ENCODE measurements at regions not wholly inside any gene's neighbourhood (a gene's known extent, or its start where the extent isn't known, plus 50 kb on each side); places are given as distances from the start of the nearest gene placed in this dataset.

DNA sequence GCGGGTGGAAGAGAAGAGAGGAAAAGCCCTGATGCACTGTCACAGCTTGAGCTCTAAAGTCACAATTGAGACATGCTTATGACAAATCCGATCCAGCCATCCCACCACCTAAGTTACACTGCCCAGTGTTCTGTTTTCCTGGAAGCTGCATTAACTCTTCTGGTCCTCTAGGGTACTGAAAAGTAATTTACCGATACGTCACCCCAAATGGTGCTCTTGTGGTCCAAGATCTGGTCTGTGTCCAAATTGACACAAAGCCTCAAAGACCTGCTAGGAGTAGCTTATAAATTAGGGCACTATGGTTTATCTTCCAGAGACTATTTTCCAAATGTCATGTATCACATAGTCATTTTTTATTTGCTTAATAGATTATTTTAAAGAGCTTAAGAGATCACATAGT is 186.7 kb upstream of the ETAA1 start:
- no peaks in the 10 kb centered on the region for H4K20me1 ChIP-seq (ENCODE audit: control insufficient read depth, insufficient read depth, low read depth, low read length)
- TF ChIP-seq, protein P1, sequence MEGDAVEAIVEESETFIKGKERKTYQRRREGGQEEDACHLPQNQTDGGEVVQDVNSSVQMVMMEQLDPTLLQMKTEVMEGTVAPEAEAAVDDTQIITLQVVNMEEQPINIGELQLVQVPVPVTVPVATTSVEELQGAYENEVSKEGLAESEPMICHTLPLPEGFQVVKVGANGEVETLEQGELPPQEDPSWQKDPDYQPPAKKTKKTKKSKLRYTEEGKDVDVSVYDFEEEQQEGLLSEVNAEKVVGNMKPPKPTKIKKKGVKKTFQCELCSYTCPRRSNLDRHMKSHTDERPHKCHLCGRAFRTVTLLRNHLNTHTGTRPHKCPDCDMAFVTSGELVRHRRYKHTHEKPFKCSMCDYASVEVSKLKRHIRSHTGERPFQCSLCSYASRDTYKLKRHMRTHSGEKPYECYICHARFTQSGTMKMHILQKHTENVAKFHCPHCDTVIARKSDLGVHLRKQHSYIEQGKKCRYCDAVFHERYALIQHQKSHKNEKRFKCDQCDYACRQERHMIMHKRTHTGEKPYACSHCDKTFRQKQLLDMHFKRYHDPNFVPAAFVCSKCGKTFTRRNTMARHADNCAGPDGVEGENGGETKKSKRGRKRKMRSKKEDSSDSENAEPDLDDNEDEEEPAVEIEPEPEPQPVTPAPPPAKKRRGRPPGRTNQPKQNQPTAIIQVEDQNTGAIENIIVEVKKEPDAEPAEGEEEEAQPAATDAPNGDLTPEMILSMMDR (IDR thresholded peaks at IDR 0.05; ENCODE audit: low read depth, low read length, poor library complexity, severe bottlenecking): no peak
- no peak for TF ChIP-seq EZH2phosphoT487 (IDR thresholded peaks at IDR 0.05; ENCODE audit: borderline replicate concordance, low read length)
- no peaks in the 10 kb centered on the region for H3K9me2 ChIP-seq (replicated peaks; ENCODE audit: control insufficient read depth, low read length)
- no peaks in the 10 kb centered on the region; the same call in 1 of the 2 replicates for H3K27me3 ChIP-seq (ENCODE audit: control insufficient read depth, low read length)
- no peaks in the 10 kb centered on the region for H3K36me3 ChIP-seq (ENCODE audit: control insufficient read depth, low read length)
- H3K9me3 ChIP-seq (ENCODE audit: control insufficient read depth, insufficient read depth, low read length): no peaks in the 10 kb centered on the region
- H3F3A ChIP-seq (ENCODE audit: control insufficient read depth, insufficient read depth): no peaks in the 10 kb centered on the region
- H3K4me3 ChIP-seq (ENCODE audit: low read length): no peak overlapping the region
- no peaks in the 10 kb centered on the region for H3K79me2 ChIP-seq (ENCODE audit: control insufficient read depth, low read length)
- H3K4me1 ChIP-seq (ENCODE audit: control insufficient read depth, low read length): no peaks in the 10 kb centered on the region
- H3K4me2 ChIP-seq (ENCODE audit: low read length): no peak overlapping the region
- no peak overlapping the region for H3K27ac ChIP-seq (ENCODE audit: low read depth, low read length)

DNA sequence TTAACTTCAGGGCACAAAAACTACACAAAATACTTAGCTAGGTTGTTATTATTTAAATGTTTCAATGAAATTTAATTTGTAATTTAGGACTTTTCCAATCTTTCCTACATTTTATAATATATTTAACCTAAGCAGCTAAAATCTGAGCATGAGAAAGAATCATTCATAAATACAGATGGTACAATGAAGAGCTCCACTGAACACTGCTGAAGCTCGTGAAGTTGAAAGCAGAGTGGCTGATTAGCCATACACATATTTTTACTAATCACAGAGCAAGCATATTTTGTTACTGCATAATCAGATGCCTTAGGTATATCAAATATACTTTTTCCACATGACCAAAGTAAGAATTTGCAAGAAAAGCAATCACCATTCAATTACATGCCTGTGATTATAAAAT is 184.9 kb upstream of the ETAA1 start:
- H3K27me3 ChIP-seq (ENCODE audit: control insufficient read depth, low read length): no peaks in the 10 kb centered on the region; the same call in 1 of the 2 replicates
- H3K9me2 ChIP-seq (replicated peaks; ENCODE audit: control insufficient read depth, low read length): no peaks in the 10 kb centered on the region
- H3K79me2 ChIP-seq (ENCODE audit: control insufficient read depth, low read length): no peaks in the 10 kb centered on the region
- H4K20me1 ChIP-seq (ENCODE audit: control insufficient read depth, insufficient read depth, low read depth, low read length): no peaks in the 10 kb centered on the region
- no peak overlapping the region for H3K27ac ChIP-seq (ENCODE audit: low read depth, low read length)
- TF ChIP-seq EZH2phosphoT487 (IDR thresholded peaks at IDR 0.05; ENCODE audit: borderline replicate concordance, low read length): no peak
- TF ChIP-seq, protein P1 (IDR thresholded peaks at IDR 0.05; ENCODE audit: low read depth, low read length, poor library complexity, severe bottlenecking): no peak
- no peaks in the 10 kb centered on the region for H3K36me3 ChIP-seq (ENCODE audit: control insufficient read depth, low read length)
- H3K9me3 ChIP-seq (ENCODE audit: control insufficient read depth, insufficient read depth, low read length): no peaks in the 10 kb centered on the region
- no peak overlapping the region for H3K4me3 ChIP-seq (ENCODE audit: low read length)
- no peak overlapping the region for H3K4me2 ChIP-seq (ENCODE audit: low read length)
- no peaks in the 10 kb centered on the region for H3K4me1 ChIP-seq (ENCODE audit: control insufficient read depth, low read length)
- no peaks in the 10 kb centered on the region for H3F3A ChIP-seq (ENCODE audit: control insufficient read depth, insufficient read depth)

DNA sequence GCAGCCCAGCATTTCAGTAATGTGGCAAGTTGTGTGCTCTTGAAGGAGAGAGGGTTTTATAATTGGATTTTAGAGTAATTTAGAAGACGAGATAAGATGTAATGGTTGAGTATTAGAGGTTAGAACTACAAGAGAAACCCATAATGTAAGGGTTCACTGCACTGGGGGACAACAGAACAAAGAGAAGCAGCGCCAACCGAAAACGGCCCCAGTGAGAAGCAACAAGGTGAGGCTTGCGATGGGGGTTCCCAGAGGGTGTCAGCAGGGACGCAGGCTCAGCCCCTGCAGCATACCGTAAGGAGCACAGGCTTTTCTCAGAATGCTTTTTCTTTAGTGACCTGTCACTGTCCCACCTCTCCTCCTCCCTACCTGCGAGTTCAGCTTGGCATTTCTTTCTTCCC is 183.9 kb upstream of the ETAA1 start:
- H3K4me3 ChIP-seq (ENCODE audit: low read length): no peak overlapping the region
- no peaks in the 10 kb centered on the region; the same call in 1 of the 2 replicates for H3K27me3 ChIP-seq (ENCODE audit: control insufficient read depth, low read length)
- no peak overlapping the region for H3K27ac ChIP-seq (ENCODE audit: low read depth, low read length)
- no peaks in the 10 kb centered on the region for H3K4me1 ChIP-seq (ENCODE audit: control insufficient read depth, low read length)
- TF ChIP-seq, protein P1 (IDR thresholded peaks at IDR 0.05; ENCODE audit: low read depth, low read length, poor library complexity, severe bottlenecking): no peak
- TF ChIP-seq EZH2phosphoT487 (IDR thresholded peaks at IDR 0.05; ENCODE audit: borderline replicate concordance, low read length): no peak
- H3F3A ChIP-seq (ENCODE audit: control insufficient read depth, insufficient read depth): no peaks in the 10 kb centered on the region
- no peak overlapping the region for H3K4me2 ChIP-seq (ENCODE audit: low read length)
- H3K9me3 ChIP-seq (ENCODE audit: control insufficient read depth, insufficient read depth, low read length): no peaks in the 10 kb centered on the region
- no peaks in the 10 kb centered on the region for H3K79me2 ChIP-seq (ENCODE audit: control insufficient read depth, low read length)
- no peaks in the 10 kb centered on the region for H3K9me2 ChIP-seq (replicated peaks; ENCODE audit: control insufficient read depth, low read length)
- no peaks in the 10 kb centered on the region for H3K36me3 ChIP-seq (ENCODE audit: control insufficient read depth, low read length)
- no peaks in the 10 kb centered on the region for H4K20me1 ChIP-seq (ENCODE audit: control insufficient read depth, insufficient read depth, low read depth, low read length)
